OCI-LY1 (cell line): ENCODE measurements at regions not wholly inside any gene's neighbourhood (a gene's known extent, or its start where the extent isn't known, plus 50 kb on each side); places are given as distances from the start of the nearest gene placed in this dataset.
A peak's percentile ranks its signal among the peaks of the same experiment; 100 is the strongest.

ENCODE experiments used
- H2AFZ ChIP-seq: fragments of 200-600 bp; sonication (generic), shearing (Covaris generic); 2 replicates; pipeline ENCODE4 v1.6.0; 2014; ENCODE audit warnings: antibody characterized with exemption, mild to moderate bottlenecking, low read length
- H3F3A ChIP-seq: fragments of 200-600 bp; sonication (generic), shearing (Covaris generic); 2 replicates; pipeline ENCODE4 v1.6.0; 2014; ENCODE audit warnings: mild to moderate bottlenecking, antibody characterized with exemption, low read length, moderate library complexity; ENCODE audit not compliant: insufficient read depth
- H3K27ac ChIP-seq: fragments of 200-600 bp; sonication (generic); 2 replicates; pipeline ENCODE4 v1.5.1; 2014; ENCODE audit warnings: low read length, mixed run types, mild to moderate bottlenecking, low read depth; ENCODE audit not compliant: poor library complexity, severe bottlenecking
- H3K27me3 ChIP-seq: fragments of 200-600 bp; sonication (generic); 2 replicates; pipeline ENCODE4 v1.6.0; 2014; ENCODE audit warnings: antibody characterized with exemption, mild to moderate bottlenecking, low read length, moderate library complexity; ENCODE audit not compliant: insufficient read depth
- H3K36me3 ChIP-seq: fragments of 200-600 bp; sonication (generic); 2 replicates; pipeline ENCODE4 v1.6.1; 2014; ENCODE audit warnings: mild to moderate bottlenecking, antibody characterized with exemption, low read length, moderate library complexity, mixed read lengths; ENCODE audit not compliant: insufficient read depth
- H3K4me1 ChIP-seq: fragments of 200-600 bp; sonication (generic); 2 replicates; pipeline ENCODE4 v1.5.1; 2014; ENCODE audit warnings: mild to moderate bottlenecking, low read length, moderate library complexity; ENCODE audit not compliant: insufficient read depth, severe bottlenecking
- H3K4me2 ChIP-seq: fragments of 200-600 bp; sonication (generic), shearing (Covaris generic); 2 replicates; pipeline ENCODE4 v1.6.1; 2014; ENCODE audit warnings: low read length
- H3K4me3 ChIP-seq: fragments of 200-600 bp; sonication (generic); 2 replicates; pipeline ENCODE4 v1.5.1; 2014; ENCODE audit warnings: low read length, low read depth, mild to moderate bottlenecking, mixed read lengths; ENCODE audit not compliant: poor library complexity, severe bottlenecking
- H3K79me2 ChIP-seq: fragments of 200-600 bp; shearing (Covaris generic); 2 replicates; pipeline ENCODE4 v1.6.1; 2016; ENCODE audit warnings: mixed run types, low read length, mixed read lengths; ENCODE audit not compliant: insufficient read depth
- H3K9ac ChIP-seq: fragments of 200-600 bp; sonication (generic), shearing (Covaris generic); 2 replicates; pipeline ENCODE4 v1.6.1; 2014; ENCODE audit warnings: mild to moderate bottlenecking, low read length, mixed read lengths
- H3K9me2 ChIP-seq: fragments of 200-600 bp; sonication (generic), shearing (Covaris generic); 2 replicates; pipeline ENCODE4 v1.6.1; 2014; ENCODE audit warnings: low read depth, mild to moderate bottlenecking, low read length, mixed read lengths
- H3K9me3 ChIP-seq: fragments of 200-600 bp; shearing (Covaris generic); 2 replicates; pipeline ENCODE4 v1.6.1; 2014; ENCODE audit warnings: low read length, mixed read lengths
- H4K20me1 ChIP-seq: fragments of 200-600 bp; sonication (generic), shearing (Covaris generic); 2 replicates; pipeline ENCODE4 v1.6.0; 2016; ENCODE audit warnings: mild to moderate bottlenecking, low read length; ENCODE audit not compliant: insufficient read depth
- CTCF ChIP-seq: fragments of 200-600 bp; sonication (generic), shearing (Covaris generic); IDR thresholded peaks from 2 replicates; pipeline ENCODE4 v1.5.1; 2017; ENCODE audit warnings: mild to moderate bottlenecking, antibody characterized with exemption, low read length, moderate library complexity, mixed read lengths
- EZH2 ChIP-seq: fragments of 200-600 bp; sonication (generic), shearing (Covaris generic); IDR thresholded peaks from 2 replicates; pipeline ENCODE4 v1.8.0; 2017; ENCODE audit warnings: borderline replicate concordance, mixed run types, mild to moderate bottlenecking, antibody characterized with exemption, low read length, moderate library complexity, mixed read lengths

DNA sequence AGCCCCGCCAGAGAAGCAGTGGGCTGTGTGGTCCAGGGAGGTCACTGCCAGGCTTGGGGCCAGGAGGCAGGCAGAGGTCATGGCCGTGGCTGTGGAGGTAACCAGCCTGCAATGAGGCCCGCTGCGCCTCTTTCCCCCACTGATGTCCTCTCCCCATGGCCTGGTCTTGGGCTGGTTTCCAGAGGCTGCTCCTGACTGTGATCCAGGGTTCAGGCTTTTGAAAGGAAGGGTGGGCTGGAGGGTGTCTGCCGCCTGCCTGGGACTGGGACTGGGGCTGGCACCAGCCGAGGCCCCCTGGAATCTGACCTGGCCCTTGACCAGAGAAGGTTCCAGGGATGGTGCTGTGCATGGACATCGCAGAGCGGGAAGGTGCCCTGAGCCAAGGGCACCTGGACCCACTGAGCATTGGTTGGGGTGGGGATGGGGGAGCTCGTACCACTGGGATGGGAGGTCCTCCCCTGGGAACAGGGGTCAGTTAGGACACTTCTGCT, 59.6 kb upstream of the THY1 start:
- H3K9ac ChIP-seq, result no peak overlapping the region
- H3K4me1 ChIP-seq, result peaks cover 10% of the 10 kb centered on the region
- H3K9me2 ChIP-seq, result no peaks in the 10 kb centered on the region
- H3K27me3 ChIP-seq, result no peaks in the 10 kb centered on the region
- no peaks in the 10 kb centered on the region for H3K36me3 ChIP-seq
- no peaks in the 10 kb centered on the region for H3F3A ChIP-seq
- H3K4me2 ChIP-seq, result no peak overlapping the region
- no peaks in the 10 kb centered on the region for H3K9me3 ChIP-seq
- no peak overlapping the region for H3K27ac ChIP-seq
- no peak overlapping the region for H2AFZ ChIP-seq
- no peaks in the 10 kb centered on the region for H3K79me2 ChIP-seq
- H4K20me1 ChIP-seq, result no peaks in the 10 kb centered on the region
- TF ChIP-seq CTCF, result no peak
- no peak for TF ChIP-seq EZH2
- no peak overlapping the region for H3K4me3 ChIP-seq

- H3K4me2 ChIP-seq, result no peak overlapping the region
- H3F3A ChIP-seq, result no peaks in the 10 kb centered on the region
- no peak overlapping the region for H2AFZ ChIP-seq
- no peak overlapping the region for H3K4me3 ChIP-seq
- H4K20me1 ChIP-seq, result no peaks in the 10 kb centered on the region
- no peaks in the 10 kb centered on the region for H3K9me2 ChIP-seq
- H3K79me2 ChIP-seq, result no peaks in the 10 kb centered on the region
- TF ChIP-seq CTCF, result no peak
- TF ChIP-seq EZH2, result no peak
- no peaks in the 10 kb centered on the region for H3K9me3 ChIP-seq
- H3K9ac ChIP-seq, result no peak overlapping the region
- no peaks in the 10 kb centered on the region for H3K36me3 ChIP-seq
- peaks cover 10% of the 10 kb centered on the region for H3K4me1 ChIP-seq
- H3K27ac ChIP-seq, result no peak overlapping the region
- H3K27me3 ChIP-seq, result no peaks in the 10 kb centered on the region
Measured at GRCh38 chr11:119481667-119482400, 58.9 kb upstream of the THY1 start.

DNA sequence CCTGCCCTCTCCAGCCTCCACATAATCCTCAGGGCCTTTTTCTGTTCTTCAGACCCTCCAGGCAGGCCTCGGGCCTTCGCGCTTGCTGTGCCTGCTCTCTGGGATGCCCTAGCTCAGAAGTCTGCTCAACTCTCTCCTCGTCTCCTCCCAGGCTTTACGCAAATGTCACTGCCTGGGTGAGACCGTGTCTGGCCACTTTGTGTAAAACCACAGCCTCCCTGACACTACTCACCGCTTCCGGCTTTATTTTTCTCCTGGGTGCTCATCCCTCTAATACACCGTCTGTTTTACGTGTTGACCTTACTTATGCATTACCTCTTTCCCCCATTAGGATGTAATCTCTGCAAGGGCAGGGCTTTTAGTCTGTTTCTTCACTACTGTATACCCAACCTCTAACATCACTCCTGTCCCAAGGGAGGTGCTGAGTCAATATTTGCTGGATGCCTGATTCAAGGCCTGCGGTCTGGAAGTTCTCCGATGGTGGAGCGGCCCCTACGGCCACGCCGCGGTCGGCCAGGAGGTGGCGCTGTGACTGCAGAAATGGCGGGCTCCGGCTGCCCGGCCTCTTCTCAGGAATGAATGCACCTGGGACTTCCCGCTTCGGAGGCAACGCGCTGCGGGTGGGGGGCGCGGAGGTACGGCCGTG, 58.2 kb upstream of the THY1 start:
- Histone ChIP-seq H3K9ac (no peak overlapping the region; the same call in 1 of the 2 replicates), H3K4me2 (peak overlapping the region; percentile 41; the same call in 1 of the 2 replicates), H3K4me1 (peaks cover 10% of the 10 kb centered on the region), H3K4me3 (no peak overlapping the region), H3K79me2 (no peaks in the 10 kb centered on the region), H3K9me2 (no peaks in the 10 kb centered on the region), H2AFZ (no peak overlapping the region), H3K27ac (no peak overlapping the region), H3K27me3 (no peaks in the 10 kb centered on the region), H3K36me3 (no peaks in the 10 kb centered on the region), H3F3A (no peaks in the 10 kb centered on the region), H4K20me1 (no peaks in the 10 kb centered on the region), H3K9me3 (no peaks in the 10 kb centered on the region)
- peak; percentile 91 for TF ChIP-seq CTCF
- no peak for TF ChIP-seq EZH2
